ENCODE measurements at regions not wholly inside any gene's neighbourhood (a gene's known extent, or its start where the extent isn't known, plus 50 kb on each side); places are given as distances from the start of the nearest gene placed in this dataset.

GRCh38 chr11:112889446-112889845 is 71.8 kb upstream of the NCAM1 start:
- DNase-seq (ENCODE audit: low spot score in 2 of 2) (no peak), ATAC-seq (no peak)
- Mint-ChIP-seq H3K9me3 (peaks cover 0 to 8% of the 10 kb centered on the region in 2 donors), H3K27ac (no peak overlapping the region), H3K36me3 (no peaks in the 10 kb centered on the region)

GRCh38 chr11:112899235-112900006 is 61.8 kb upstream of the NCAM1 start:
- ATAC-seq = no peak
- Mint-ChIP-seq H3K9me3 (no peaks in the 10 kb centered on the region), H3K36me3 (no peaks in the 10 kb centered on the region), H3K27ac (no peak overlapping the region)
- DNase-seq (ENCODE audit: low spot score in 2 of 2) = no peak

GRCh38 chr11:112901924-112902323 is 59.3 kb upstream of the NCAM1 start:
- Mint-ChIP-seq H3K27ac (no peak overlapping the region), H3K9me3 (no peaks in the 10 kb centered on the region), H3K36me3 (no peaks in the 10 kb centered on the region)
- ATAC-seq (no peak), DNase-seq (ENCODE audit: low spot score in 2 of 2) (no peak)

GRCh38 chr11:112902361-112903011 is 58.7 kb upstream of the NCAM1 start:
- Mint-ChIP-seq H3K27ac (no peak overlapping the region), H3K9me3 (no peaks in the 10 kb centered on the region), H3K36me3 (no peaks in the 10 kb centered on the region)
- DNase-seq (ENCODE audit: low spot score in 2 of 2) (no peak), ATAC-seq (no peak)

- Mint-ChIP-seq H3K36me3 (no peaks in the 10 kb centered on the region), H3K27ac (no peak overlapping the region), H3K9me3 (no peaks in the 10 kb centered on the region)
- DNase-seq (ENCODE audit: low spot score in 2 of 2) (no peak), ATAC-seq (no peak)
Observed at GRCh38 chr11:112903340-112903739, 57.9 kb upstream of the NCAM1 start.

GRCh38 chr11:112911124-112911523 is 50.1 kb upstream of the NCAM1 start:
- DNase-seq (ENCODE audit: low spot score in 2 of 2) = no peak
- H3K36me3 Mint-ChIP-seq = no peaks in the 10 kb centered on the region
- ATAC-seq = no peak
- H3K27ac Mint-ChIP-seq = no peak overlapping the region
- peaks cover 6 to 8% of the 10 kb centered on the region in 2 donors for H3K9me3 Mint-ChIP-seq

All from activated naive CD4-positive, alpha-beta T cell treated with anti-CD3 and anti-CD28 coated beads, Interleukin-2, amount 50 U/mL, for 72 hours (primary cell).